Stimulated activated CD8-positive, alpha-beta memory T cell treated with anti-CD3 and anti-CD28 coated beads, Interleukin-4, amount 100 ng/mL, for 1 hour (primary cell): ENCODE measurements at regions not wholly inside any gene's neighbourhood (a gene's known extent, or its start where the extent isn't known, plus 50 kb on each side); places are given as distances from the start of the nearest gene placed in this dataset.
"Not testable (repeated sequence)": the region's sequence is repeated elsewhere in the genome, so short reads cannot be mapped to it uniquely, and the experiment has no call there.

ENCODE experiments used
- DNase-seq, 2 donors: peaks; one replicate each; pipeline ENCODE4 v3.0.0-alpha.2; 2020; ENCODE audit warnings: low read depth in 2 of 2, low spot score in 1 of 2

DNA sequence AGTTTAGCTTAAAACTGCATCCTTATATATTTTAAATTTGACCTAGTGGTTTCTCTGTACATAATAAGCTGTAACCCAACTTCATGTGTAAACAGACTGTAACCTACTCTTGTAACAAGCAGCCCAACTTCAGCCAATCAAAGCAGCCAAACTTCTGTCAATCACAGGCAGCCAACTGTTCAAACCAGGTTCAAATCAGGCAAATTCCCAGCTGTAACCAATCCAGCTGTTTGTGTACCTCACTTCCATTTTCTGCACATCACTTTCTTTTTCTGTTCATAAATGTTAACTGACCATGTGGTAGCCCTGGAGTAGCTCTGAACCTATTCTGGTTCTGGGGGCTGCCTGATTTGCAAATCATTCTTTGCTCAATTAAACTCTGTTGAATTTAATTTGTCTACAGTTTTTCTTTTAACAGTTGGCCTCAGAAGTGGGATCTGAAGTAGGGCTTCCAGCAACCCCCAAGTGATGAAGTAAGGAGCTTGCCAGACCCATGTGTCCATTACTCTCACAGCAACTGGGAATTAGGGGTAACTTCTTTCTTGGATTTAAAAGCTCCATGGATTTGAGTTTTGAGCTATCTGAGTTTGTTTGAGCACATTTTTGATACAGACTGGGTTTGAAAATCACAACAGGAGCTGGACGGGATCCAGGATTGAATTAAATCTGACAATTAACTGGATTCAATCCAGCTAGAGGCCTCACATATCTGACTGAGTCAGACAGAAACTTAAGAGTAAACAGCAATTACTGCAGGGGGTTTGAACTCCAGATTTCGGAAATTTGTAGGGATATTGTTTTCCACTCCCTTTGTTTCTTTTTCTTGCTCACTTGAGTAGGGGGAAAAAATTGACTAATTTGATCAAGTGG is 1569.7 kb upstream of the SLC39A10 start:
- no peak for DNase-seq

GRCh38 chr2:194086129-194086528 is 1570.9 kb upstream of the SLC39A10 start:
- no peak for DNase-seq

DNA sequence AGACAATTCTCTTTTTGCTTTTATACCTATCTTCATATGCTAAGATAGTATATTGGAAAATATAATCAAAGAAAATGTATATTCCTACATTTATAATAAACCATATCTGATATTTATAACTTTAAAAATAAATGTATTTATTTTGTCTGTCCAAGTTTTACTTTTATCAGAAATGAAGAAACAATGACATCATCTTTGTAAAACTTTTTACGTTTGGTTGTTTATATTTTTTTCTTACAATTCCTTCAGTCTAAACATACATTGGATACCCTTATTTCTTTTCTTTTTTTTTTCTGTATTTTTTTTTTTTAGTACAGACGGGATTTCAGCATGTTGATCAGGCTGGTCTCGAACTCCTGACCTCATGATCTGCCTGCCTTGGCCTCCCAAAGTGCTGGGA is 1577.0 kb upstream of the SLC39A10 start:
- DNase-seq = no peak

GRCh38 chr2:194077366-194077765 is 1579.7 kb upstream of the SLC39A10 start:
- no peak for DNase-seq

GRCh38 chr2:194062401-194062800 is 1594.6 kb upstream of the SLC39A10 start:
- no peak for DNase-seq

DNA sequence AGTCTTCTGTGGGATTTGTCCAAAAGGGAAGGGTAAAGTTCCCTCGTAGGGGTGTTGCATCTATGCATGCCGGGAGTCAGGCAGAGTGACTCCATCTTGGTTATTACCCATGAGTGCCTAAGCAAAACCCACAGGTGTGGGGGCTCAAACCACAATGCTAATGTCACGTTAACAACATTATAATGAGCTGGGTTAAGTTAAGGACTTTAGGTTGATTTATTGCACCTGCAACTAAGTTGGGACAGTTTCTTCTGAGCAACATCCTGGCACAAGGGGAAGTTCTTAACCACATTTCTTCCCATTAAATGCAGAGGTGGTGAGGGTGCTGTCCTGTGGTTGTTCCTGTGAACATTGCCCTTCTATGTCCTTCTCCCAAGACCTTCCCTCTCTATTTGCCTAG is 1596.8 kb upstream of the SLC39A10 start:
- no peak for DNase-seq

DNA sequence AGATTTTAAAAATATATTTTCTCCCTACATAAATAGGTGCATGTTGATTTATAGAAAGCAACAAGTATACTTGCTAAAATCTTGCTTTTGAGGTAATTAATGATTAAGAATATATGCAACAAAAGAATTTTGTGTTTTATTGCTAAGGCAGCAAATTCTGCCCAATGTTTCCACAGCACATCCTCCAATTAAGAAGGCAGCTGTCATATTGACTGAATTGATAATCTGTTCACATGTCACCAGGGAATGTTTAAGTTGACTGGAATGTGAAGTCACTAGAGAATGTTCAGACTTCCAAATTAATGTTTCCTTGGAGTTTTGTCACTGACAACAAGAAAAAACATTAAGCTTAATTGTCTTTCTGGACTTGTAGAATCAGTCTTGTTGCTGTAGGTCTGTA is 1602.7 kb upstream of the SLC39A10 start:
- DNase-seq = no peak

- no peak for DNase-seq
These were observed 1612.7 kb upstream of the SLC39A10 start for GRCh38 chr2:194044321-194044720.

- DNase-seq = not testable (repeated sequence)
These were observed 1635.9 kb upstream of the SLC39A10 start for GRCh38 chr2:194021130-194021529.

GRCh38 chr2:194020155-194020554 is 1636.9 kb upstream of the SLC39A10 start:
- DNase-seq = no peak

DNA sequence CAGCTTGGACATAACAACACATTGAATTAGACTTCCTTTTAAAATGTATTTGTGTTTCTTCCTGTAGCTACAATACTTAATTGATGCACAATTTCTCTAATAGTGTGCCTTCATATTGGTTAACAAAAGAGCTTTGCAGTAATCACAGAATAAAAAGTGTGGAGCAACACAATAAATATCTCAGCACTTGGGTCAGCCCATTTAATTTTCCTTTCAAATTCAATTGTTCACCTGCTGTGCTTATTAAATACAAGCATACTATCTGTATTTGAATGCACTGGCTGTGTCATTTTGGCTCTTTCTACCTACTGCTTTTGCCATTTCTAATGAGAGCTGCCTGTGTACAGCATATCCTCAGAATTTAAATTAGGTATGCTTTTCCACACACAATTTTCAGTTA is 1641.3 kb upstream of the SLC39A10 start:
- no peak for DNase-seq

DNA sequence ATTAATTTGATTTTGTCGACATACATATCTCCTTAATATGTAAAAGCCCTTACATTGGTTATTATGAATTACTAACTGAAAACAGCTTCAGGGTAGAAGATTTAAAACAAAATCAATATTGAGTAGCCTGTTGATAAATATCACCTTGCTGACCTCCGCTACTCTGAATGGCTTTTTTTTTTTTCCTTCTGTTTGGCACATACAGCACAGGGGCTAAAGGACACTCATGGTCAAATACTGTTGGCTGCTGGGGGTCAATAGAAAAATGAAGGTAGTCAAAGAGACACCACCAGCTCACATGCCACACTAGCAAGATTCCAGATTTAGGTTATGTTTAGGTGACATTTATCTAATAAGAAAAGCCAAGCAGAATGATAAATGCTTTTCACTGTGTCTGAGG is 1642.4 kb upstream of the SLC39A10 start:
- DNase-seq = no peak

- DNase-seq = no peak
These were observed 1652.3 kb upstream of the SLC39A10 start for GRCh38 chr2:194004590-194005206.

DNA sequence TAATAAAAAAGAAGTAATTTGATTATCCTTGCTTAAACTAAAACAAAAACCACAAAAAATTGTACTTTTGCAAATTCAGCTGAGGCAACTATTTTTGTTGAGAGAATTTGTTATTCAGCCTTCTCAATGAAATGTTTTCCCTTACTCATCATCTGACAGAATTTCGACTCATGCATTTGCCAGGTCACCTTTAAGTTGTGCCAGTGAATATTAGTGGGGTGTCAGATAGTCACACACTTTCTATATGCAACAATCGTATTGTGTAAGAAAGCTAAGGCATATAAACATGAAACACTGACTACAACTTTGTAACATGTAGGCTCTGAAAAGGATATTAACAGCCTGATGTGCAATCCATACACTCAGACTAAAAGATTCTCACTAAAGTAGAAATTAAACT is 1653.1 kb upstream of the SLC39A10 start:
- DNase-seq = no peak

DNA sequence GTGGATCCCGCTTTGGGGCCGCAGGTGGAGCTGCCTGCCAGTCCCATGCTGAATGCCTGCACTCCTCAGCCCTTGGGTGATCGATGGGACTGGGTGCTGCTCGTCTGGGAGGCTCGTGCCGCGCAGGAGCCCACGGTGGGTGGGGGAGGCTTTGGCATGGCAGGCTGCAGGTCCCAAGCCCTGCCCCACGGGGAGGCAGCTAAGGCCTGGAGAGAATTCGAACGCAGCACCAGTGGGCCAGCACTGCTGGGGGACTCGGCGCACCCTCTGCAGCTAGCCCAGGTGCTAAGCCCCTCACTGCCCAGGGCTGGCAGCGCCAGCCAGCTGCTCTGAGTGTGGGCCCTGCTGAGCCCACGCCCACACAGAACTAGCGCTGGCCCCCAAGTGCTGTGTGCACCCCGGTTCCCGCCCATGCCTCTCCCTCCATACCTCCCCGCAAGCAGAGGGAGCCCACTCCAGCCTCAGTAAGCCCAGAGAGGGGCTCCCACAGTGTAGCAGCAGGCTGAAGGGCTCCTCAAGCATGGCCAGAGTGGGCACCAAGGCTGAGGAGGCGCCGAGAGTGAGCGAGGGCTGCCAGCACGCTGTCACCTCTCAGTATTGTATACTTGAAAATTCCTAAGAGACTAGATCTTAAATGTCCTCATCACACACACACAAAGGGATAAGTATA is 1654.2 kb upstream of the SLC39A10 start:
- no peak for DNase-seq

DNA sequence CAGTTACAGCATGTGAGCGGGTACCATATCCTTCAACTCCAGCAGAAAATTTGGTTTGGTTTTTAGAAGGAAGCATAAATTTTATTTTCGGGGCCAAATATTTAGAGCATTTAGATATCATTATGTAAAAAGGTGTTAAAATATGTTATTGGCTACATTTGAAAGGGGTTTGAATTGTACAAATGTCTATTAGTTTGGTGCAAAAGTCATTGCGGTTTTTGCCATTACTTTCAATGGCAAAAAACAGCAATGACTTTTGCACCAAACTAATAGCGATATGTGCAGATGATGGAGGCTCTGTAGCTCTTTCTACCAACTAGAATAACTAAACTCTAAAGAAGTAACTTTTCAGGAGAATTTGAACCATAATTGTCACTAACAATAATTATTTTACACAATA is 1666.2 kb upstream of the SLC39A10 start:
- DNase-seq = no peak

- no peak for DNase-seq
These were observed 1667.4 kb upstream of the SLC39A10 start for GRCh38 chr2:193989645-193990044.

- DNase-seq = no peak
These were observed 1668.2 kb upstream of the SLC39A10 start for GRCh38 chr2:193988784-193989183.

DNA sequence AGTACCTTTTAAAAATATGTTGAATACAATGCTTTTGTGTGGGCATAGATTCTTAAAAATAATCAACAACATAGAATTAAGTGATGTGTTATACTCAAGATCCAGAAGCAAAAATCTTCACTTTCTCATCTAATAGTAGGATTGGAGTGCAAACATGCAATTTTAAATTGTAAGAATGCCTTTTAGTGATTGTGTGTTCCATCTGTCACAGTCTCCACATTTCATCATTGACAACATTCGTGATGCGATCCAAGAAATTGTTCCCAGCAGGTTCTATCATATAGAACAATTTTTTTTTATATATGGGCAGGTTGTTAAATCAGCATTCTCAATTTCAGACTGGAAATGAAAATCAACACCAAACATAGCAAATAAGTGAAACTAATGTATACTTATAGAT is 1671.8 kb upstream of the SLC39A10 start:
- no peak for DNase-seq

DNA sequence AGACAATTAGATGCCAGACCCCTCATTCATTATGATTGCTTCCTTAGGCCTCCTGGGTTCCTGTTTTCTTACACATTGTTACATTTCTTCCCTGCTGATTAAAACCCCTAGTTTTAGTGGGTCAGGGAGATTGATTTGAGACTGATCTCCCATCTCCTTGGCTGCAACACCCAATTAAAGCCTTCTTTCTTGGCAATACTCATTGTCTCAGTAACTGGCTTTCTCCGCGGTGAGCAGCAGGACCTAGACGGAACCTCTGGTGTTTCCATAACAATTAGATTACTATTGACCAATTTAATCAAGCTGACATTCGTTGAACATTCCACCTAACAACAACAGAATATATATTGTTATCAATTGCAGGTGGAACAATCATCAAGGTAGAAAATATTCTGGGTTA is 1676.4 kb upstream of the SLC39A10 start:
- DNase-seq = no peak

DNA sequence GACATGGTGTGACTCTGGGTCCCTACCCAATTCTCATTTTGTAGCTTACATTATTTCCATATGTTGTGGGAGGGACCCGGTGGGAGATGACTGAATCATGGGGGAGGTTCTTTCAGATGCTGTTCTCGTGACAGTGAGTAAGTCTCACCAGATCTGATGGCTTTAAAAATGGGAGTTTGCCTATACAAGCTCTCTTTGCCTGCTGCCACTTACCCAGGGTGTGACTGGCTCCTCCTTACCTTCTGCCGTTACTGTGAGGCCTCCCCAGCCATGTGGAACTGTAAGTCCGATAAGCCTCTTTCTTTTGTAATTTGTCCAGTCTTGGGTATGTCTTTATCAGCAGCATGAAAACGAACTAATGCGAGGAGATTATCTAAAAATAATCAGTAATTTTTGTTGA is 1683.2 kb upstream of the SLC39A10 start:
- no peak for DNase-seq

DNA sequence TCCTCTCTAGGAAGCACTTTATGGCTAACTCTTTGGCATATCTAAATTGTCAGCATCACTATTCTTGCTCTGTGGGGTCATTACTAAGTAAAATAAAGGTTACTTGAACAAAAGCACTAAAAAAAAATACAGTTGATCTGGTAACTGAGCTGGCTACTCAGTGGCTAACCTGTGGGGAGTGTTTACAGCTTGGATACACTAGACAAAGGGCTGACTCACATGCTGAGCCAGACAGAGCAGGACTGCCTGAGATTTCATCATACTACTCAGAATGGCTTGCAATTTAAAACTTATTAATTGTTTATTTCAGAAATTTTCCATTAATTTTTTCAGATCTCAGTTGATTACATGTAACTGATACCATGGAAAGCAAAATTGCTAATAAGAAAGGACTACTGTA is 1690.4 kb upstream of the SLC39A10 start:
- no peak for DNase-seq
